Neural progenitor cell (in vitro differentiated cells): ENCODE measurements at regions not wholly inside any gene's neighbourhood (a gene's known extent, or its start where the extent isn't known, plus 50 kb on each side); places are given as distances from the start of the nearest gene placed in this dataset.

Source experiments
- EZH2 ChIP-seq: fragments of 200-600 bp; sonication (generic); IDR thresholded peaks from 2 replicates; pipeline ENCODE4 v1.6.1; 2017; ENCODE audit warnings: antibody characterized with exemption, mild to moderate bottlenecking, moderate library complexity
- EZH2phosphoT487 ChIP-seq: fragments of 200-600 bp; sonication (generic); IDR thresholded peaks from 2 replicates; pipeline ENCODE4 v1.6.1; 2017; ENCODE audit warnings: antibody characterized with exemption
- TF ChIP-seq, protein P1 (sequence below): fragments of 200-600 bp; sonication (generic); IDR thresholded peaks from 2 replicates; pipeline ENCODE4 v1.5.1; 2017; ENCODE audit warnings: antibody characterized with exemption, mild to moderate bottlenecking

DNA sequence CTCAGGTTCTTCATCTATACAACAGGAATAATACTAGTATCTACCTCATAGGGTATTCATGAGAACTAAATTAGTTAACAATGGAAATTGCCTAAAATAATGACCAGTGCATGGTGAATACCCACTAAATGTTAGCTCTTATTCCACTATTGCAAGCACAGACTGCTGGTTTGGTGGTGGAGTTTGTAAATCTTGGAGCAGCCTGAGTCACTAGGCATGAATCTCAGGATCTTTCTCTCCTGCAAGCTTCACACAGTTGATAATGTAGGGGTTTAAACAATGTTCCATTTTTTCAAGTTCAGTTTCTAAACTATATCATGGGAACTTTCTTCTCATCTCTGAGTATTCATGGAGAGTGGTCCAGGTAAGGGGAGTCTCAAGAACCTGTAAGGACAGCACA is 84.0 kb downstream of the OSR1 start:
- no peak for TF ChIP-seq EZH2
- TF ChIP-seq, protein P1, sequence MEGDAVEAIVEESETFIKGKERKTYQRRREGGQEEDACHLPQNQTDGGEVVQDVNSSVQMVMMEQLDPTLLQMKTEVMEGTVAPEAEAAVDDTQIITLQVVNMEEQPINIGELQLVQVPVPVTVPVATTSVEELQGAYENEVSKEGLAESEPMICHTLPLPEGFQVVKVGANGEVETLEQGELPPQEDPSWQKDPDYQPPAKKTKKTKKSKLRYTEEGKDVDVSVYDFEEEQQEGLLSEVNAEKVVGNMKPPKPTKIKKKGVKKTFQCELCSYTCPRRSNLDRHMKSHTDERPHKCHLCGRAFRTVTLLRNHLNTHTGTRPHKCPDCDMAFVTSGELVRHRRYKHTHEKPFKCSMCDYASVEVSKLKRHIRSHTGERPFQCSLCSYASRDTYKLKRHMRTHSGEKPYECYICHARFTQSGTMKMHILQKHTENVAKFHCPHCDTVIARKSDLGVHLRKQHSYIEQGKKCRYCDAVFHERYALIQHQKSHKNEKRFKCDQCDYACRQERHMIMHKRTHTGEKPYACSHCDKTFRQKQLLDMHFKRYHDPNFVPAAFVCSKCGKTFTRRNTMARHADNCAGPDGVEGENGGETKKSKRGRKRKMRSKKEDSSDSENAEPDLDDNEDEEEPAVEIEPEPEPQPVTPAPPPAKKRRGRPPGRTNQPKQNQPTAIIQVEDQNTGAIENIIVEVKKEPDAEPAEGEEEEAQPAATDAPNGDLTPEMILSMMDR: no peak
- TF ChIP-seq EZH2phosphoT487: no peak
